ENCODE measurements at regions not wholly inside any gene's neighbourhood (a gene's known extent, or its start where the extent isn't known, plus 50 kb on each side); places are given as distances from the start of the nearest gene placed in this dataset.

GRCh38 chr14:100439781-100440180, 116.6 kb downstream of the SLC25A47 start:
- DNase-seq (ENCODE audit: low spot score), result peak; percentile 41

- peak; percentile 79 for DNase-seq (ENCODE audit: low spot score)
Observed at GRCh38 chr14:100440207-100440631, 117.1 kb downstream of the SLC25A47 start.

GRCh38 chr14:100440758-100441203, 117.6 kb downstream of the SLC25A47 start:
- no peak for DNase-seq (ENCODE audit: low spot score)

- DNase-seq (ENCODE audit: low spot score), result no peak
Observed at GRCh38 chr14:100441271-100441947, 118.3 kb downstream of the SLC25A47 start.

GRCh38 chr14:100442036-100442435, 118.9 kb downstream of the SLC25A47 start:
- DNase-seq (ENCODE audit: low spot score), result no peak

GRCh38 chr14:100442498-100443490, 119.7 kb downstream of the SLC25A47 start:
- DNase-seq (ENCODE audit: low spot score), result no peak

- no peak for DNase-seq (ENCODE audit: low spot score)
Observed at GRCh38 chr14:100443603-100444002, 120.5 kb downstream of the SLC25A47 start.

- DNase-seq (ENCODE audit: low spot score), result no peak
Observed at GRCh38 chr14:100445436-100446088, 122.4 kb downstream of the SLC25A47 start.

GRCh38 chr14:100446572-100446971, 123.4 kb downstream of the SLC25A47 start:
- DNase-seq (ENCODE audit: low spot score), result no peak

GRCh38 chr14:100448376-100448775, 125.2 kb downstream of the SLC25A47 start:
- DNase-seq (ENCODE audit: low spot score), result no peak

GRCh38 chr14:100449225-100449987, 126.3 kb downstream of the SLC25A47 start:
- no peak for DNase-seq (ENCODE audit: low spot score)

- DNase-seq (ENCODE audit: low spot score), result no peak
Observed at GRCh38 chr14:100450049-100450448, 126.9 kb downstream of the SLC25A47 start.

- no peak for DNase-seq (ENCODE audit: low spot score)
Observed at GRCh38 chr14:100450736-100451135, 127.6 kb downstream of the SLC25A47 start.

GRCh38 chr14:100451264-100451663, 128.1 kb downstream of the SLC25A47 start:
- no peak for DNase-seq (ENCODE audit: low spot score)

GRCh38 chr14:100453930-100454329, 130.8 kb downstream of the SLC25A47 start:
- DNase-seq (ENCODE audit: low spot score), result no peak

- DNase-seq (ENCODE audit: low spot score), result no peak
Observed at GRCh38 chr14:100454437-100454836, 131.3 kb downstream of the SLC25A47 start.

- no peak for DNase-seq (ENCODE audit: low spot score)
Observed at GRCh38 chr14:100463937-100464336, 123.3 kb downstream of the BEGAIN start.

- DNase-seq (ENCODE audit: low spot score), result no peak
Observed at GRCh38 chr14:100466111-100466856, 120.9 kb downstream of the BEGAIN start.

GRCh38 chr14:100467046-100467750, 120.0 kb downstream of the BEGAIN start:
- no peak for DNase-seq (ENCODE audit: low spot score)

- DNase-seq (ENCODE audit: low spot score), result no peak
Observed at GRCh38 chr14:100467939-100468338, 119.3 kb downstream of the BEGAIN start.
